Stimulated activated CD4-positive, alpha-beta T cell treated with anti-CD3 and anti-CD28 coated beads, Interleukin-15, amount 100 ng/mL, for 48 hours (primary cell): ENCODE measurements at regions not wholly inside any gene's neighbourhood (a gene's known extent, or its start where the extent isn't known, plus 50 kb on each side); places are given as distances from the start of the nearest gene placed in this dataset.

Experiments
- DNase-seq, 2 donors: peaks; one replicate each; pipeline ENCODE4 v3.0.0-alpha.2; 2020; ENCODE audit warnings: low read depth in 2 of 2

DNA sequence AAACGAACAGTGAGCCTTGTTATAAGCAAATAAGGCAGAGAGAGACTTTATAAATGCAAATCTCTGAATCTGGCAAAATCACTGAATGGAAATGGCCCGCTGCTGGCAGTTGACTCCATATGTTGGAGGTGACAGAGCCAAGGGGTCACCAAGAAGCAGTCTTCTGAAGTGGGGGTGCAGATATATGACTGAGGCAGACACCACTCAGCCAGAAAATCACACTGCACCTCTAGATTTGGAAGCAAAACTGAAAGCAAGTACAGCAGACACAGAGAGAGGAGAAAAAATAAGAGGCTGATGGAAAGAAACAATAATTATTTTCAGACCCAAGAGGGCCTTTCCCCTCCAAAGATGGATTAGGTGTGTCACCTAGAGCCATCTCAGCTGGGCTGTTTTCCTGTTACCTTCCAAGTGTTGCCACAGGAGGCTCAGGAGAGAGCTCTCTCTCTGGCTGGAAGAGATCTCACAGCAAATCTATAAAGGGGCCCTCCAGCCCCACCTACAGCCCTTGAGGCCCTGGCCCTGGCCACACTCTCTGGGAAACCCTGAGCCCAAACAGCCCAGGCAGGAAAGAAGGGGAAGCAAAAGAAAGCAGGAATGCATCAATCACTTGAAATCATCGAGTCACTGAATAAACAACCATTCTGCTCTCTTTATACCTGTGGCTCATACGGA is 585.1 kb upstream of the PSMD7 start:
- no peak for DNase-seq

- DNase-seq = no peak
These were observed 586.1 kb upstream of the PSMD7 start for GRCh38 chr16:73710526-73710925.

- DNase-seq = no peak
These were observed 588.8 kb upstream of the PSMD7 start for GRCh38 chr16:73707863-73708262.

DNA sequence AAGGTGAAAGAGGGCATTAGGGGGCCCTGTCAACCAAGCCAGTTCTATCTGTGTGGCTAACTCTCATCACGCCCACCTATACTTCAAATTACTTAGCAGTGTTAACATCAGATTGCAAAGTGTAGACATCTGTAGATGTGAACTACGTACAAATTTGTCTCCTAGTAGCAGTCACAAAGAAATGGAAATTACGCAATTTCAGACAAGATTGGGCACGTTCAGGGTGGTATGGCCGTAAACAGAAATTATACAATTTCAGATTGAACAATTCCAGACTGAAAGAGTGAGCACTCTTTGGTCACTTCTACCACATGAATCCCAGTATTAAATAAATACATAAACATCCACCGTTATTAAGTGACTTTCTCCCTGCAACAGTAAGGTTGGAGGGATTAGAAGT is 592.7 kb upstream of the PSMD7 start:
- DNase-seq = no peak

DNA sequence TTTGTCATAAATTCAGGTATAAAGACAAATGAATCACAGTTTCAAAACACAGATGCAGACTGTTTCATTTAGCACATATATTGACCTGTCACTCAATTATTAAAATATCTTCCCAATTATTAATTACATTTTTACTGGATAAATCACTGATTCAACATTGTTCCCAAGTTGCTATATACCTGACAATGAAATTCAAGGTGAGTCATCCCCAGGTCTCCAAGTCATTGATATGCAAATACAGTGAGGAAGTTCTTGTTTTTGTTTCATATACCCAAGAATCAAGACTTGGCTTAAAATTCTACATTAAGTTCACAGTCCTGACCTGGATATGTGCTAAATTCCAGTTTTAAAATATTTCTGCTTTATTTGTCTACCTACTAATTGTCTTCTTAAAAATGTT is 599.3 kb upstream of the PSMD7 start:
- DNase-seq = no peak

GRCh38 chr16:73692861-73693260 is 603.8 kb upstream of the PSMD7 start:
- DNase-seq = no peak

- DNase-seq = no peak
These were observed 612.8 kb upstream of the PSMD7 start for GRCh38 chr16:73683804-73684203.

- DNase-seq = no peak
These were observed 624.2 kb upstream of the ZFHX3 start for GRCh38 chr16:73672135-73672534.

DNA sequence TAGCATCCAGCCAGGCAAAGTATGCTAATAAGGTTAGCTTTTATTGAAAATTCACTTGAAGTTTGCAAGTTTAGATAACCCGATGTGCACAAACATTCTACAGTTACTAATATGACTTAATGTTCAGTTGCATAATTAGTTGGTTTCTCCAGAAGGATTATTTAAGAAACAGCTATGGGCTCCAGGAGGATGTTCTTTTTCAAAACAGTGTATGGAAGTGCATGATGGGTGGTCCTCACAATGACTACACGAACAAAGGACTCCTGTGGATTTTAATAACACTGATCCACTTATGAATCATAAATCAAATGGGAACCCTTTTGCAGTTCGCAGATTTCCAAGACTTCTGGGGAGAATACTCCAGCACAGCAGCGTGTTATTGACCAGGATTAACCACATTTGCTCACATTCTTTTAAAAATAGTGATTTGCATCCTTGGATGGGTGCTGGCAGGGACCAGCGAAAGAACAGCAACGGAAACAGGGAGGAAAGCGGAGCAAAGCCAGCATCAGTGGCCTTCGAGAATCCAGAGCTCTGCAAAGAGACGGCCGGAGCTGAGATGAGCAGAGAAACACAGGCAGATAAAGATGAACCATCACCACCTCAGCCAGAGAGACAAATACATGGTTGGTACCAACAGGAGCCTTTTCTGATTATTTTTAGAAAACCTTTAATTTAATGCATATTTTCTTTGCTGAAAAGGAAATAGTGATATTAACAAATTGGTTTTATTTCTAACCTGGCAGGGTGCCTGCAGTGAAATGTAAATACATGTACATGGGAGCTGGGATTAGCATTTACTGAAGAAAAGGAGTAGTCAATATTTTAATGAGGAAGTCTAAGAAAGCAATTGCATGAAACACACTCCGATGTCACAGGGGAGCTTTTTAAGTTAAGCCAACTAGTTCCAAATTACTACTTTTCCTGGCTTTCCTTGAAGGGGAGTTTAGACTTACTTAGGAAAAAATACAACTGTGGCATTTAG is 623.2 kb upstream of the ZFHX3 start:
- DNase-seq = no peak

GRCh38 chr16:73669535-73670274 is 621.8 kb upstream of the ZFHX3 start:
- no peak for DNase-seq

DNA sequence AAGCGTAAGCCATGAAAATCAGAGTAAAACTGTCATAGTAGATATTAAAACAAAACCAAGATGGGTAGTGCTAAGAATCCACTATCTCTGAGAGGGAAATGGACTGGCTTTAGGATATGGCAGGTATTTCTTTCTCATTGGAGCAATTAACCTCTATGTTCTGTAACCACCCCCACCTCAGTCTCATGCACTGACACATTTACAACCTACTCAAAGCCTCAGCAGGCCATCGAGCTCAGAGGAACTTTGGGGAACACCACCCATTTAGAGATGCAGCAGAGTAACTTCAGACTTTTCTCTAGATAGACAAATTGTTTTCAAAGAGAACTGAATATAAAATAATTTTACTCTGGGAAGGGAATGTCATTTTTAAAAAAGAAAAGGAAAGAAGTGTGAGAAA is 615.8 kb upstream of the ZFHX3 start:
- no peak for DNase-seq

GRCh38 chr16:73636196-73636595 is 588.3 kb upstream of the ZFHX3 start:
- DNase-seq = no peak

- no peak for DNase-seq
These were observed 581.1 kb upstream of the ZFHX3 start for GRCh38 chr16:73629011-73629410.

GRCh38 chr16:73617738-73618137 is 569.8 kb upstream of the ZFHX3 start:
- no peak for DNase-seq

GRCh38 chr16:73616770-73617169 is 568.8 kb upstream of the ZFHX3 start:
- no peak for DNase-seq

DNA sequence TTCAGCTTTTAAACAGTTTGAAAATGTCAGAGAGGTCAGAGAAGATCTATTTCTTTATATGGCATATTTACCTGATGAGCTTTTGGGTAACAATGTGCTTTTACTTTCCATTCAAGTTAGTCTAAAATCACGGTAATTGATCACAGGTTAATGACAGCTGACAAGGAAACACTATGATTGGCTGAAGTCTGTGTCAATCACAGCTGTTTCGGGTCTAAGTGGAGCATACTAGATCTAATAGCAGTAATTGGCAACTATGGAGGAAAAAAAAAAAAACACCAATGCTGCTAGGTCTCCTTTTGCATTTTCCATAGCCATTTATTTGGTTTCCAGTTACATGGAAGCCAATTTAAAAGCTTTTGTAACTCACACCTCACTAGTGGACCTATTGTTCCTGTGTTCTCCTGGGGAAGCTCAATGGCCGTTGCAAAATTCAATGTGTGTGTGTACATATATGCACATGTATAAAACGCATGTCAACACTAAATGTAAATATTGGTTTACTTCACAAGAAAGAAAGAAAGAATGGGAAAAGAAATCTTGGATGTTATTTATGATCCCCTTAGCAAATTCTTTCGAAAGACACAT is 568.3 kb upstream of the ZFHX3 start:
- DNase-seq = no peak

DNA sequence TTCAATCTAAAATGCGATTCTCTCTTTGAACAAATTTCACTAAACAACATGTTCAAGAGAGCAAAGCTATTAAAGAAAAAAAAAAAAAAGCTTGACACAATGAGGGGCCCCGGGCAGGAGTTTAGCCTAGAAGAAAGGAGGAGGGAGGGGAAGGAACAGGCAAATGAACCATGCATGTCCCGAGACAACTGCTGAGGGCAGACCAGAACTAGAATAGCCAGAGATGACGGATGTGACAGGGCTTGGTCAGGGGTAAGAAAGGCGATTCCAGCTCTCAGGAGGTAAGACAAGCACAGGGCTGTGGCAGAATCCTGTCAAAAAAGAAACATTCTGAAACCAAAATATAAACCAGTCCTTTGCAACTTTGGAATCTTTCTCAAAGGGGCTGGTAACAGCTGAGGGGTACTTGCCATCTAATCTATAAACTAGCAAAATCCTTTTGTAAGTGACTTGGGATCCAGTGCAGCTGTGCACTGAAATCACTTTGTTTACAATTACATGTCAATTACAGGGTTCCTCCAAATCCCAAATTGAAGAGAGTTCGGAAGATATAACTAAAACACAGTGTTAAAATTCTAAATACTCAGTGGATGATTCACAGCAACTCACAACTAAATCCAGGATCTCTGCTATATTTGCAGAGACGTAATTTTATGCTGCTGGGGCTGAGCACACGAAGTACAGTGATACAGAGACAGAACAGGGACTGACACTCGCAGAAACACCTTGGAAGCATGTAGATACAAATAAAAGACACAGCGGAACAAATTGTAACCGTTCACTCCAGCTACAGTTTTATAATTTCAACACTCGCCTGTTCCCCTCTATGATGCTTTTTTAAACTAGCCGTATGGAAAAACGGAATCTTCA is 567.4 kb upstream of the ZFHX3 start:
- no peak for DNase-seq

- DNase-seq = no peak
These were observed 566.2 kb upstream of the ZFHX3 start for GRCh38 chr16:73614131-73614530.

DNA sequence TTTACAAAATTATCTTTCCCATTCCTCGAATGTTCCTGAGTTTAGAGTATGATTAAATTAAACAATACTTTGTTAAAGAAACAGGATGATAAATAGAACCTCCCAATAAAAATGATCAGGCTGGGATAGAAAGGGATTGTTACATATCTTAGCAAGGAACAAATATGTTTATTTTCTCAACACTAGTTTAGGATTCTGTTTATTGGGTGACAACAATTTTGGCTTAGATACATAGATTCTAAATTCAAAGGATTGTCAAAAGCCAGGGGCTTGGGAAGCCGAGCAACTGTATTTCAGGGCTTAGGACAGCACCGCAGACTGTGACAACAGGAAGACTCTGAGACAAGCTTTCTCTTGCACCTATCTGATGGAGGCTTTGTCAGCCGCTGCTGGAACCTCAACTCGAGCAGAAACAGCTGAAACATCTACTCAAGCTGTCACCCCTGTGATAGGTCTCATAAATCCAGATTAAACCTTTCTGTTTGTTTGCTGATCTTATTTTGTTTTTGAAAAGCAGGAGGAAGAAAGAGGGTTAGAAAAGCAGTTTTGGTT is 562.8 kb upstream of the ZFHX3 start:
- DNase-seq = no peak

DNA sequence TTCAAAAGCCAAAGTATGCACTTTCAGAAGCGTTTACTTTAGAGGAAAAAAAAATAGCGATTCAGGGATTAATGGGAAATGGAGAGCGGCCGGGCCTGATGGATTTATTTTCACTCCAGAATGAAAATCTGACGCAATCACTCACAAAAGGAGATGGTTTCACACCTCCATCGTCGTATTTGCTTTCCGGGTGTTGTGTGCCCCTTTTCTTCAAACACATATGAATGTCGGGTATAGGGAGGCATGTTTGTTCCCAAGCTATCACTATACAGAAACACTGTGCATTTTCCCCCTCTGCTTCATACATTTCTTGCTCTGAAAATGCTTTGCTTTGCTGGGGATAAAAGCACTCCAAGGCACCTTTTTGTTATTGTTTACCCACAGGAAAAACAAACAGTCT is 562.2 kb upstream of the ZFHX3 start:
- DNase-seq = no peak

DNA sequence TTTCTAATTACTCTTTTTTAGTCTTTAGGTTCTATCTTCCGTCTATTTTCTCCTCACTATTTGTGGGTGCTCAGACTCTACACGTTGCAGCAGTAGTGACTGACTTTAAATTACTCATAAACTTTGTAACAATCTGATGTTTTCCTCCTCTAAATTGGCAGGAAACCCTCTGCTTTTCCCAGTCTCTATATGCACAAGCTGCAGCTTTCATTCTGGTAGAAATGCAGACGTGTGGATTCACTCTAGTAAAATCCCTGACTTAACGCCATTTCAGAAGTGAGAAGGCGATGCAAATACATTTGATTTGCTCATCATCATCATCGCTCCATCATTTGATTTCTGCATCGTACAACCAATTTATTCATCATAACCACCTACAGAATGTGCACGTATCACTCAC is 561.0 kb upstream of the ZFHX3 start:
- no peak for DNase-seq
